Upper lobe of left lung (tissue), 6 donors: ENCODE measurements at regions not wholly inside any gene's neighbourhood (a gene's known extent, or its start where the extent isn't known, plus 50 kb on each side); places are given as distances from the start of the nearest gene placed in this dataset.
A peak's percentile ranks its signal among the peaks of the same experiment; 100 is the strongest.

Experiments
- ATAC-seq, 2 donors: fragments of 200-7000 bp; cut with Tn5 transposase; one replicate each; pipeline ENCODE4 v1.9.1; 2022; ENCODE audit warnings: mild to moderate bottlenecking in 2 of 2, moderate library complexity in 2 of 2; ENCODE audit not compliant: low FRiP score in 2 of 2
- DNase-seq, 2 donors: peaks; one replicate each; pipeline ENCODE4 v3.0.0-alpha.2; 2019 to 2020
- H3K27ac ChIP-seq, 4 donors: fragments of 200-600 bp; sonication (generic); one replicate each; pipeline ENCODE4 v1.5.1; 2016 to 2019
- H3K27me3 ChIP-seq, 4 donors: fragments of 200-600 bp; sonication (generic); one replicate each; pipeline ENCODE4 v1.5.1; 2017 to 2019
- H3K36me3 ChIP-seq, 4 donors: fragments of 200-600 bp; sonication (generic); one replicate each; pipeline ENCODE4 v1.5.1; 2016 to 2019
- H3K4me1 ChIP-seq, 4 donors: fragments of 200-600 bp; sonication (generic); one replicate each; pipeline ENCODE4 v1.5.1; 2018 to 2019
- H3K4me3 ChIP-seq, 4 donors: fragments of 200-600 bp; sonication (generic); one replicate each; pipeline ENCODE4 v1.5.1; 2017 to 2019; ENCODE audit warnings: mild to moderate bottlenecking in 2 of 4, moderate library complexity in 1 of 4
- H3K9me3 ChIP-seq, 4 donors: fragments of 200-600 bp; sonication (generic); one replicate each; pipeline ENCODE4 v1.5.1; 2018 to 2019
- EP300 ChIP-seq, 4 donors: sonication (generic); formaldehyde crosslinking; IDR thresholded peaks; one replicate each; pipeline ENCODE4 v1.5.1; 2017; ENCODE audit warnings: antibody characterized with exemption in 4 of 4, control low read depth in 2 of 4
- POLR2A ChIP-seq, 4 donors: fragments of 450-650 bp; IDR thresholded peaks; one replicate each; pipeline ENCODE4 v1.5.1; 2016 to 2017; ENCODE audit warnings: antibody characterized with exemption in 4 of 4, mild to moderate bottlenecking in 2 of 4
- POLR2AphosphoS5 ChIP-seq, 2 donors: sonication (generic); formaldehyde crosslinking; IDR thresholded peaks; one replicate each; pipeline ENCODE4 v1.5.1; 2017; ENCODE audit warnings: antibody characterized with exemption in 2 of 2
- WGBS, 2 donors: methylation state at CpG; one replicate each; pipeline ENCODE4 v1.1.5; 2017 to 2018; 5-methylcytosine and 5-hydroxymethylcytosine counted together
- TF ChIP-seq, protein P1 (sequence below), 6 experiments: fragments of 450-650 bp in 4 of 6; fragments of 200-600 bp in 2 of 6; sonication (generic) in 2 of 6; IDR thresholded peaks; one replicate each; pipeline ENCODE4 v1.5.1; 2016 to 2019; ENCODE audit warnings: antibody characterized with exemption in 6 of 6
- donor health status: DM: no; HTN: no; CAD: no; lungs with moderate emphysema.
- donor health status: DM: no; HTN: yes; CAD: no; lungs with severe emphysema.

DNA sequence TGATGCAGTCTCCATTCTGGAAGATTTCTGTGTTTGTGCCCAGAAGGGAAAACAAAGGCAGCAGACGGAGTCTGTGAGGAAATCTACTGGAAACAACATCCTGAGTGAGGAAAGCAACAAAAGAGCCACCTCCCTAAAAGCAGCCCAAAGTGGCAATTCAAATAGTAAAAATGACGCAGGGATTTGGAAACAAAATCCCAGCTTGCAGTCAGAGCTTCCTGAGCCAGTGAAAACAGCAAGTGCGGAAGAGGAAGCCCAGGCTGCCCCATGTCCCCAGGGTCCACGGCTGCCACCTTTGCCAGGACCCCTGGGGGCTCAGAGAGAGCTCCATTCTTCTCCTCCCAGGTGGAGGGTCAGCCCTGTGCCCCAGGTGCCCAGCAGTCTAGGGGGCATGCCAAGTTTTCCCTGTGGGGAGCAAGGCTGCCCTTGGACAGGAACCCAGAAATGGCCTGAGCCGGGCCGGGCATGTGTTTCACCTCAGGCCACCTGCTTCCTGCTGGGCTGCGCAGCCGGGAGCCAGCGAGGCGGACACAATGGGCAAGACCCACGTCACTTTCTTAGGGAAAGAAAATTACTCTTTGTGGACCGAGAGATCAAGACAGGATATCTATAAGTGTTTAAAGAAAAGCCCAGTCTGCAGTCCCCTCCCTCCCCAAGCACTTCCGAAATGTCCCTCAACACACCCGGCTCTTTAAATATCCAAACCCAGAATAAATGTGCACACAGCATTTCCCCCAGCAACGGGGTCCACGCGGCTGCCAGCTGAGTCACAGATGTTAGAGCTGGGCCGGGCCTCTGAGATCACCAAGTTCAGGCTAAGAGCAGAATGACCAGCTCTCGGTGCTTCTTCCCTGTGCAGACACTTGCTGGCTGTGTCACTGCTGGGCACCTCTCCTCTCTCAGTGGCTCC, 231.1 kb downstream of the ARHGAP12 start:
- WGBS, 2 donors: 12 to 22% methylated on average over 16 to 19 of the region's 19 CpGs
- Histone ChIP-seq H3K27ac (peak overlapping the region; percentile 89 to 94 (median 93)), H3K9me3 (no peaks in the 10 kb centered on the region), H3K4me3 (peak overlapping the region in 2 of 4 donors; percentile 15 to 22), H3K27me3 (no peaks in the 10 kb centered on the region), H3K36me3 (no peaks in the 10 kb centered on the region), H3K4me1 (peaks cover 47 to 65% (median 54%) of the 10 kb centered on the region in 4 donors)
- ATAC-seq (peak; percentile 83 to 94), DNase-seq (peak; percentile 75 to 86)
- TF ChIP-seq, protein P1, sequence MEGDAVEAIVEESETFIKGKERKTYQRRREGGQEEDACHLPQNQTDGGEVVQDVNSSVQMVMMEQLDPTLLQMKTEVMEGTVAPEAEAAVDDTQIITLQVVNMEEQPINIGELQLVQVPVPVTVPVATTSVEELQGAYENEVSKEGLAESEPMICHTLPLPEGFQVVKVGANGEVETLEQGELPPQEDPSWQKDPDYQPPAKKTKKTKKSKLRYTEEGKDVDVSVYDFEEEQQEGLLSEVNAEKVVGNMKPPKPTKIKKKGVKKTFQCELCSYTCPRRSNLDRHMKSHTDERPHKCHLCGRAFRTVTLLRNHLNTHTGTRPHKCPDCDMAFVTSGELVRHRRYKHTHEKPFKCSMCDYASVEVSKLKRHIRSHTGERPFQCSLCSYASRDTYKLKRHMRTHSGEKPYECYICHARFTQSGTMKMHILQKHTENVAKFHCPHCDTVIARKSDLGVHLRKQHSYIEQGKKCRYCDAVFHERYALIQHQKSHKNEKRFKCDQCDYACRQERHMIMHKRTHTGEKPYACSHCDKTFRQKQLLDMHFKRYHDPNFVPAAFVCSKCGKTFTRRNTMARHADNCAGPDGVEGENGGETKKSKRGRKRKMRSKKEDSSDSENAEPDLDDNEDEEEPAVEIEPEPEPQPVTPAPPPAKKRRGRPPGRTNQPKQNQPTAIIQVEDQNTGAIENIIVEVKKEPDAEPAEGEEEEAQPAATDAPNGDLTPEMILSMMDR (IDR thresholded peaks at IDR 0.05): no peak
- peak in 2 of 4 donors; percentile 13 to 47 for TF ChIP-seq EP300 (IDR thresholded peaks at IDR 0.05)
- peak in 1 of 4 donors; percentile 57 for TF ChIP-seq POLR2A (IDR thresholded peaks at IDR 0.05)
- TF ChIP-seq POLR2AphosphoS5 (IDR thresholded peaks at IDR 0.05): peak; percentile 45 to 46

DNA sequence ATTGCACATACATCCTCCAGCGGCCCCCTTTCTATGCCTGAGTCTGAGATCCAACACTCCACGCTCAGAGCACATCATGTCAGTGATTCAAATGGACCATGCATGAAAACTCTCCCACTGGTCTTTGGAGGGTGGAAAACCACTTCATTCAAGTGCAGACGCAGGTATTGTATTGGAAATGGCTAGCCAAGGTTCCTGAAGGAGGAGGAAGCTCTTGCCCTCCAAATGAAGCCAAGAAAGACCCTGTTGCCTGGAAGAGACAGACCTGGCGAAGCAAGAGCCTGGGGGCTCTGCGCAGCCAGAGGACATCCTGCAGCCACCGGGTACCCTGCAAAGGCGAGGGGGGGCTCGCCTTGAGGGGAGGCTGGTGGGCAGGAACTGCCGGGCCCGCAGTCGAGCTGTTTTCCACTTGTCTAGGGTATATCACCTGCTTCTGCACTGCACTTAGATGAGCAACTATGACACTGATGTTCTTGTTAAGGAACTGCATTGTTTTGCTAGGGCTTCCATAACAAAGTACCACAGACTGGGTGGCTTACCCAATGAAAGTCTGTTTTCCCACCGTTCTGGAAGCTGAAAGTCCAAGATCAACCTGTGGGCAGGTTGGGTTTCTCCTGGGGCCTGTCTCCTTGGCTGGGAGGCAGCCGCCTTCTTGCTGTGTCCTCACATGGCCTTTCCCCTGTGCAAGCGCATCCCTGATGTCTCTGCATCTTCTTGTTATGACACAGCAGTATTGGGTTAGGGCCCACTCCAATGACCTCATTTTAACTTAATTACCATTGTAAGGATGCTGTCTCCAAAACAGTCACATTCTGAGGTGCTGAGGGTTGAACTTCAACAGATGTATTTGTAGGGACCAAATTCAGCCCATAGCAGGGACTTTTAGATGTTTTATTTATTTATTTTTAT, 233.4 kb downstream of the ARHGAP12 start:
- no peaks in the 10 kb centered on the region for H3K27me3 ChIP-seq
- no peaks in the 10 kb centered on the region for H3K9me3 ChIP-seq
- no peak overlapping the region for H3K4me3 ChIP-seq
- 87 to 96% methylated on average over 5 to 14 of the region's 14 CpGs for WGBS, 2 donors
- no peaks in the 10 kb centered on the region for H3K36me3 ChIP-seq
- H3K27ac ChIP-seq: peak overlapping the region in 2 of 4 donors; percentile 89 to 94
- peak in 1 of 2 donors; percentile 56 for DNase-seq
- peaks cover 24 to 45% (median 38%) of the 10 kb centered on the region in 4 donors for H3K4me1 ChIP-seq
- no peak for ATAC-seq
- no peak for TF ChIP-seq POLR2A (IDR thresholded peaks at IDR 0.05)
- no peak for TF ChIP-seq POLR2AphosphoS5 (IDR thresholded peaks at IDR 0.05)
- TF ChIP-seq, protein P1 (IDR thresholded peaks at IDR 0.05): no peak
- TF ChIP-seq EP300 (IDR thresholded peaks at IDR 0.05): no peak

DNA sequence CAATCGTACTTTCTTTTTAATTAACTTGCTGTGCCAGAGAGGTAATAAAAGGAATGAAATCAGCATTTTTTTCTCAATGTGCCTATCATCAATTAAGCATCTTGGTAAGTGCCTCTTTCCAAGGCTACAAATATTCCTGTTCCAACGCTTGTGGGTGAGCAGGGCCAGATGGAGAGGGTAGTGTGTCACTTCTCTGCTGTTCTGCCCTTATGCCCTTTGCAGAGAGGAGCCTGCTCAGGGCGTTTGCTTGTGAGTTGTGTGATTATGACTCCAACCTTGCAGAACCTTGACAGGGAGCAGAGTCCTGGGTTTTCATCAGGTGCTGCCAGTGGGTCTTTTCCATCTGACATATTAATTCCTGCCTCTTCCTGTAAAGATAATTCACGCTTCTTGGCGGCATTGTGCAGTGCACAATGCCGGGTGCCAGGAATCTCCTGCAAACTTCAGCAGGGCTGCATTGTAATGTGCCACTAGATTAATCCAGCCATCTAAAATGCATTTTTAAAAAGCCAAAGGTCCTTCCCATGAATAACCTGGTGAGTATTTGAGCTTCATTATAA, 234.4 kb downstream of the ARHGAP12 start:
- Histone ChIP-seq H3K4me1 (peaks cover 14 to 35% (median 29%) of the 10 kb centered on the region in 4 donors), H3K27ac (no peak overlapping the region), H3K9me3 (peaks cover 0 to 2% (median 1%) of the 10 kb centered on the region in 4 donors), H3K27me3 (no peaks in the 10 kb centered on the region), H3K4me3 (no peak overlapping the region), H3K36me3 (no peaks in the 10 kb centered on the region)
- no peak for DNase-seq
- WGBS, 2 donors: 59% methylated on average over 6 of the region's 6 CpGs
- ATAC-seq: no peak
- no peak for TF ChIP-seq POLR2A (IDR thresholded peaks at IDR 0.05)
- TF ChIP-seq, protein P1 (IDR thresholded peaks at IDR 0.05): no peak

DNA sequence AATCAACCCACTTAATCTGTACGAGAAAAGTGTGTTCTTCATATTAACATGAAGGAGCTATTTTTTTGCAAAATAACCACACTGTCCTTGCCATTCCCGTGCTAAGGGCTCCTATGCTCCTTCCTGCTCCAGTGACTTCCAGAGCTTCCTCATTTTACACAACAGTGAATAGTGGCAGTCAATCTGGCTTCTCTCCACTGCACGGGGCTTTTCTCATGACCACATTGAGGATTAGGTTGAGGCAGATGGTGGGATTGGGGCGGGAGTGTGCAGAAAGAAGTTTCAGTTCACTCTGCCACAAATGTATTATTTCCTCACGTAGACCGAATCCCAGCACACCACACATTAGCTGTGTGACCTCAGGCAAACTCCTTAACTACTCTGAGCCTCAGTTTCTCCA, 235.1 kb downstream of the ARHGAP12 start:
- TF ChIP-seq POLR2A (IDR thresholded peaks at IDR 0.05) (no peak), POLR2AphosphoS5 (IDR thresholded peaks at IDR 0.05) (no peak), EP300 (IDR thresholded peaks at IDR 0.05) (no peak)
- TF ChIP-seq, protein P1 (IDR thresholded peaks at IDR 0.05): no peak
- H3K4me3 ChIP-seq: no peak overlapping the region
- no peak for DNase-seq
- H3K27me3 ChIP-seq: no peaks in the 10 kb centered on the region
- no peak for ATAC-seq
- H3K27ac ChIP-seq: no peak overlapping the region
- no peaks in the 10 kb centered on the region for H3K36me3 ChIP-seq
- WGBS, 2 donors: 75 to 79% methylated on average over 6 of the region's 6 CpGs
- peaks cover 0 to 5% (median 2%) of the 10 kb centered on the region in 4 donors for H3K9me3 ChIP-seq
- peaks cover 9 to 28% (median 21%) of the 10 kb centered on the region in 4 donors for H3K4me1 ChIP-seq
